B cell (primary cell): ENCODE measurements at regions not wholly inside any gene's neighbourhood (a gene's known extent, or its start where the extent isn't known, plus 50 kb on each side); places are given as distances from the start of the nearest gene placed in this dataset.
A peak's percentile ranks its signal among the peaks of the same experiment; 100 is the strongest.
"Not testable (repeated sequence)": the region's sequence is repeated elsewhere in the genome, so short reads cannot be mapped to it uniquely, and the experiment has no call there.

Experiments used
- ATAC-seq: fragments of 200-7000 bp; cut with Tn5 transposase; one replicate; pipeline ENCODE4 v1.10.0; 2021; ENCODE audit warnings: low read depth, mild to moderate bottlenecking, moderate number of reproducible peaks, moderate library complexity
- CTCF ChIA-PET: fragments of 350-600 bp; sonication (Branson Sonifier 250); formaldehyde crosslinking; loops from one replicate; lab custom pipeline; 2021; ENCODE audit warnings: antibody characterized with exemption, inconsistent platforms; lab: Charles Lee
- POLR2A ChIA-PET: fragments of 350-600 bp; sonication (Branson Sonifier 250); formaldehyde crosslinking; loops from one replicate; lab custom pipeline; 2021; ENCODE audit warnings: antibody characterized with exemption; lab: Charles Lee
- DNase-seq: peaks from one replicate; pipeline ENCODE4 v3.0.0; 2013
- H2AFZ ChIP-seq: 2 replicates; pipeline ENCODE4 v1.6.1; 2012; ENCODE audit warnings: mild to moderate bottlenecking, low read depth, low read length; ENCODE audit not compliant: insufficient read depth, poor library complexity, severe bottlenecking
- H3K27ac ChIP-seq, 2 donors: 1 replicate in 1 of 2; 2 replicates in 1 of 2; pipeline ENCODE4 v1.5.1; 2012 to 2013; ENCODE audit warnings: low read length in 2 of 2, mild to moderate bottlenecking in 2 of 2, moderate library complexity in 1 of 2
- H3K27me3 ChIP-seq, 4 experiments: fragments of 200-600 bp in 1 of 4; sonication (generic) in 1 of 4; replicated peaks in 1 of 4; 1 replicate in 2 of 4; 2 replicates in 2 of 4; pipeline versions ENCODE4 v1.6.1 to v1.7.0; 2013 to 2016; ENCODE audit warnings: low read length in 3 of 4, mild to moderate bottlenecking in 2 of 4, mixed read lengths in 1 of 4, moderate library complexity in 1 of 4; ENCODE audit not compliant: insufficient read depth in 4 of 4, control insufficient read depth in 3 of 4; ENCODE audit errors: control extremely low read depth in 1 of 4
- H3K36me3 ChIP-seq, 2 experiments: replicated peaks in 1 of 2; 1 replicate in 1 of 2; 2 replicates in 1 of 2; pipeline versions ENCODE4 v1.6.1 to v1.7.1; 2013; ENCODE audit warnings: low read length in 1 of 2; ENCODE audit not compliant: insufficient read depth in 2 of 2, control insufficient read depth in 1 of 2; ENCODE audit errors: control extremely low read depth in 1 of 2, extremely low read depth in 1 of 2
- H3K4me1 ChIP-seq, 2 donors: fragments of 200-600 bp in 1 of 2; sonication (generic) in 1 of 2; 1 replicate in 1 of 2; 2 replicates in 1 of 2; pipeline versions ENCODE4 v1.5.1 to v1.6.1; 2013 to 2017; ENCODE audit warnings: low read length in 2 of 2; ENCODE audit not compliant: control insufficient read depth in 2 of 2, insufficient read depth in 2 of 2
- H3K4me2 ChIP-seq: replicated peaks from 2 replicates; pipeline ENCODE3; 2012; ENCODE audit warnings: mild to moderate bottlenecking, low read depth, low read length; ENCODE audit not compliant: poor library complexity, severe bottlenecking
- H3K4me3 ChIP-seq, 5 experiments: fragments of 200-600 bp in 1 of 5; sonication (generic) in 1 of 5; 1 replicate in 3 of 5; 2 replicates in 2 of 5; pipeline versions ENCODE4 v1.5.1 to v1.7.0; 2011 to 2016; ENCODE audit warnings: low read length in 4 of 5, mild to moderate bottlenecking in 4 of 5, low read depth in 2 of 5, control low read depth in 1 of 5, moderate library complexity in 1 of 5; ENCODE audit not compliant: insufficient read depth in 1 of 5; ENCODE audit errors: control extremely low read depth in 1 of 5, extremely low read depth in 1 of 5
- H3K79me2 ChIP-seq: fragments of 200-600 bp; sonication (generic); one replicate; pipeline ENCODE4 v1.6.0; 2016; ENCODE audit warnings: low read length; ENCODE audit not compliant: control insufficient read depth, insufficient read depth
- H3K9ac ChIP-seq: fragments of 200-600 bp; sonication (generic); 2 replicates; pipeline ENCODE4 v1.6.1; 2017; ENCODE audit warnings: mild to moderate bottlenecking, low read length, moderate library complexity
- H3K9me3 ChIP-seq, 3 donors: one replicate each; pipeline versions ENCODE4 v1.6.1 to v1.7.1; 2013; ENCODE audit warnings: low read length in 2 of 3; ENCODE audit not compliant: control insufficient read depth in 2 of 3, insufficient read depth in 1 of 3; ENCODE audit errors: control extremely low read depth in 1 of 3
- H4K20me1 ChIP-seq: 2 replicates; pipeline ENCODE4 v1.6.0; 2012; ENCODE audit warnings: mild to moderate bottlenecking, low read length; ENCODE audit not compliant: insufficient read depth, control insufficient read depth, poor library complexity, severe bottlenecking
- H3K27ac Mint-ChIP-seq: one replicate; pipeline ENCODE4 v1.8.0; 2021; ENCODE audit warnings: mixed read lengths
- H3K27me3 Mint-ChIP-seq: one replicate; pipeline ENCODE4 v1.8.0; 2021; ENCODE audit warnings: mixed read lengths
- H3K4me1 Mint-ChIP-seq: one replicate; pipeline ENCODE4 v1.8.0; 2021; ENCODE audit warnings: mixed read lengths
- H3K4me3 Mint-ChIP-seq: one replicate; pipeline ENCODE4 v1.8.0; 2021; ENCODE audit warnings: mixed read lengths
- H3K9me3 Mint-ChIP-seq: one replicate; pipeline ENCODE4 v1.8.0; 2022; ENCODE audit warnings: mixed read lengths; ENCODE audit not compliant: insufficient read depth
- CTCF ChIP-seq: fragments of 200-600 bp; IDR thresholded peaks from one replicate; pipeline ENCODE4 v1.8.0; 2022; ENCODE audit warnings: antibody characterized with exemption, mild to moderate bottlenecking
- WGBS: methylation state at CpG from one replicate; pipeline ENCODE4 v1.1.5; 2013; ENCODE audit warnings: missing lambda C conversion rate; ENCODE audit not compliant: insufficient coverage; 5-methylcytosine and 5-hydroxymethylcytosine counted together
- intact Hi-C: fragments of 100-400 bp; cut with micrococcal nuclease; formaldehyde crosslinking; loops from one replicate; pipeline ENCODE4 v1.10.0; 2022

GRCh38 chr7:6938284-6938683 lies 112.2 kb upstream of the CCZ1B start:
- H3K27me3 Mint-ChIP-seq, H3K4me3 ChIP-seq, H2AFZ ChIP-seq, H3K27me3 ChIP-seq, H3K9me3 ChIP-seq, H3K36me3 ChIP-seq, CTCF ChIA-PET, H3K9me3 Mint-ChIP-seq, H3K4me2 ChIP-seq, H3K4me1 Mint-ChIP-seq, intact Hi-C loops, H3K79me2 ChIP-seq, H3K27ac ChIP-seq, ATAC-seq, POLR2A ChIA-PET, H3K27ac Mint-ChIP-seq, H4K20me1 ChIP-seq, H3K4me1 ChIP-seq, H3K4me3 Mint-ChIP-seq, H3K9ac ChIP-seq, DNase-seq: not testable (repeated sequence)
- 50% methylated on average over 1 of the region's 4 CpGs for WGBS
- peak; percentile 48 for TF ChIP-seq CTCF

- H3K9me3 Mint-ChIP-seq, H3K27me3 Mint-ChIP-seq, ATAC-seq, H4K20me1 ChIP-seq, H3K9me3 ChIP-seq, H3K4me1 ChIP-seq, H3K4me3 ChIP-seq, H3K27ac ChIP-seq, H3K9ac ChIP-seq, H3K4me3 Mint-ChIP-seq, intact Hi-C loops, DNase-seq, H3K79me2 ChIP-seq, H3K27ac Mint-ChIP-seq, H2AFZ ChIP-seq, POLR2A ChIA-PET, H3K36me3 ChIP-seq, H3K4me2 ChIP-seq, H3K4me1 Mint-ChIP-seq, H3K27me3 ChIP-seq, CTCF ChIA-PET: not testable (repeated sequence)
- 95% methylated on average over 7 of the region's 11 CpGs for WGBS
These were observed 113.1 kb upstream of the CCZ1B start for GRCh38 chr7:6939126-6939525.

GRCh38 chr7:6939896-6940295 lies 113.8 kb upstream of the CCZ1B start:
- H3K4me2 ChIP-seq, H3K36me3 ChIP-seq, H3K4me3 Mint-ChIP-seq, H3K9me3 ChIP-seq, H3K27me3 Mint-ChIP-seq, H2AFZ ChIP-seq, H3K4me1 Mint-ChIP-seq, CTCF ChIA-PET, H3K9ac ChIP-seq, POLR2A ChIA-PET, H3K4me3 ChIP-seq, intact Hi-C loops, H3K27ac Mint-ChIP-seq, H3K9me3 Mint-ChIP-seq, H3K79me2 ChIP-seq, H4K20me1 ChIP-seq, H3K27me3 ChIP-seq, H3K27ac ChIP-seq, DNase-seq, ATAC-seq, H3K4me1 ChIP-seq: not testable (repeated sequence)
- 94% methylated on average over 9 of the region's 17 CpGs for WGBS

- H3K4me1 ChIP-seq, ATAC-seq, H3K9ac ChIP-seq, H4K20me1 ChIP-seq, H3K9me3 ChIP-seq, H3K79me2 ChIP-seq, DNase-seq, H3K4me3 Mint-ChIP-seq, H3K4me1 Mint-ChIP-seq, H3K4me3 ChIP-seq, H3K36me3 ChIP-seq, intact Hi-C loops, H3K27ac Mint-ChIP-seq, H2AFZ ChIP-seq, H3K4me2 ChIP-seq, H3K27me3 ChIP-seq, H3K9me3 Mint-ChIP-seq, H3K27ac ChIP-seq, POLR2A ChIA-PET, CTCF ChIA-PET: not testable (repeated sequence)
- 57% methylated on average over 2 of the region's 5 CpGs for WGBS
- H3K27me3 Mint-ChIP-seq, result peaks cover 12% of the 10 kb centered on the region
These were observed 120.8 kb upstream of the CCZ1B start for GRCh38 chr7:6946873-6947272.
